Subcutaneous abdominal adipose tissue (tissue), 5 donors: ENCODE measurements at regions not wholly inside any gene's neighbourhood (a gene's known extent, or its start where the extent isn't known, plus 50 kb on each side); places are given as distances from the start of the nearest gene placed in this dataset.

Source experiments
- H3K27ac ChIP-seq: one replicate; pipeline ENCODE4 v1.7.0; 2013; ENCODE audit warnings: low read depth, mild to moderate bottlenecking, inconsistent platforms, low read length, moderate library complexity
- H3K27me3 ChIP-seq, 5 donors: one replicate each; pipeline ENCODE4 v1.7.0; 2013; ENCODE audit warnings: low read length in 5 of 5, inconsistent platforms in 1 of 5; ENCODE audit not compliant: control insufficient read depth in 5 of 5, insufficient read depth in 4 of 5
- H3K36me3 ChIP-seq, 5 donors: one replicate each; pipeline ENCODE4 v1.7.0; 2013; ENCODE audit warnings: low read length in 5 of 5; ENCODE audit not compliant: control insufficient read depth in 5 of 5, insufficient read depth in 5 of 5
- H3K4me1 ChIP-seq, 5 donors: one replicate each; pipeline ENCODE4 v1.7.0; 2013; ENCODE audit warnings: low read length in 5 of 5, mild to moderate bottlenecking in 3 of 5, moderate library complexity in 1 of 5; ENCODE audit not compliant: control insufficient read depth in 5 of 5, insufficient read depth in 5 of 5
- H3K4me3 ChIP-seq, 5 donors: one replicate each; pipeline ENCODE4 v1.7.0; 2013; ENCODE audit warnings: low read length in 5 of 5, low read depth in 1 of 5
- H3K9ac ChIP-seq, 5 donors: one replicate each; pipeline ENCODE4 v1.7.0; 2013; ENCODE audit warnings: low read length in 5 of 5, mild to moderate bottlenecking in 4 of 5, moderate library complexity in 3 of 5
- H3K9me3 ChIP-seq, 5 donors: one replicate each; pipeline ENCODE4 v1.7.0; 2013; ENCODE audit warnings: low read length in 5 of 5; ENCODE audit not compliant: control insufficient read depth in 5 of 5
- donor health status: healthy.
- donor health status: healthy.
- donor health status: healthy.
- donor health status: healthy.
- donor health status: healthy.

GRCh38 chr3:20787005-20787404, 601.0 kb upstream of the SGO1 start:
- no peaks in the 10 kb centered on the region for H3K4me1 ChIP-seq
- no peaks in the 10 kb centered on the region for H3K27me3 ChIP-seq
- H3K4me3 ChIP-seq: no peak overlapping the region
- no peak overlapping the region for H3K9ac ChIP-seq
- H3K27ac ChIP-seq: no peak overlapping the region
- no peaks in the 10 kb centered on the region for H3K36me3 ChIP-seq
- H3K9me3 ChIP-seq: peaks cover 0 to 15% (median 2%) of the 10 kb centered on the region in 5 donors

- Histone ChIP-seq H3K27me3 (no peaks in the 10 kb centered on the region), H3K36me3 (no peaks in the 10 kb centered on the region), H3K4me3 (no peak overlapping the region), H3K9ac (no peak overlapping the region), H3K9me3 (peaks cover 0 to 4% (median 0%) of the 10 kb centered on the region in 5 donors), H3K4me1 (no peaks in the 10 kb centered on the region), H3K27ac (no peak overlapping the region)
Observed at GRCh38 chr3:20776692-20777091, 590.7 kb upstream of the SGO1 start.

GRCh38 chr3:20776286-20776685, 590.3 kb upstream of the SGO1 start:
- H3K9me3 ChIP-seq: peaks cover 0 to 4% (median 0%) of the 10 kb centered on the region in 5 donors
- H3K27ac ChIP-seq: no peak overlapping the region
- no peaks in the 10 kb centered on the region for H3K27me3 ChIP-seq
- no peak overlapping the region for H3K4me3 ChIP-seq
- no peaks in the 10 kb centered on the region for H3K36me3 ChIP-seq
- no peaks in the 10 kb centered on the region for H3K4me1 ChIP-seq
- H3K9ac ChIP-seq: no peak overlapping the region

GRCh38 chr3:20773320-20773984, 587.4 kb upstream of the SGO1 start:
- Histone ChIP-seq H3K9me3 (no peaks in the 10 kb centered on the region), H3K27me3 (no peaks in the 10 kb centered on the region), H3K4me3 (no peak overlapping the region), H3K4me1 (no peaks in the 10 kb centered on the region), H3K27ac (no peak overlapping the region), H3K36me3 (no peaks in the 10 kb centered on the region), H3K9ac (no peak overlapping the region)

DNA sequence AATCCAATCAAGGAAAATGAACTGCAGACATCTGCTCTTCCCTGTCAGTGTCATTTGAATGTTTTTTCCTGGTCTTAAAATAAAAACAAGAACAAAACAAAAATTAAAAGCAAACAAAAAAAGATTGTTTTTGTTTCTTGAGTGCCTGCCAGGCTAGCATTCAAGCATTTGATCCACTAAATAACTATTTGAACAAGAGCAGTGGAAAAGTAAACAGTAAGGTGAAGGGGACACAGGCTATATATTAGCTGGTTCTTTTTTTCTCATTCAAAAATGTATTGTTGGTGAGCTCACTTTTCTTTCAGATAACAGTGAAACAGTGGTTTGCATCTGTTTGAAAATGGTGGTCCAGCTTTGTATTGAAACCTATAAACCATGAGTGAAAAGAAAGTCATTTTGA, 586.9 kb upstream of the SGO1 start:
- Histone ChIP-seq H3K9me3 (no peaks in the 10 kb centered on the region), H3K27ac (no peak overlapping the region), H3K9ac (no peak overlapping the region), H3K36me3 (no peaks in the 10 kb centered on the region), H3K4me1 (no peaks in the 10 kb centered on the region), H3K27me3 (no peaks in the 10 kb centered on the region), H3K4me3 (no peak overlapping the region)

GRCh38 chr3:20769430-20769829, 583.4 kb upstream of the SGO1 start:
- Histone ChIP-seq H3K4me3 (no peak overlapping the region), H3K27me3 (no peaks in the 10 kb centered on the region), H3K9me3 (no peaks in the 10 kb centered on the region), H3K9ac (no peak overlapping the region), H3K4me1 (no peaks in the 10 kb centered on the region), H3K36me3 (no peaks in the 10 kb centered on the region), H3K27ac (no peak overlapping the region)

DNA sequence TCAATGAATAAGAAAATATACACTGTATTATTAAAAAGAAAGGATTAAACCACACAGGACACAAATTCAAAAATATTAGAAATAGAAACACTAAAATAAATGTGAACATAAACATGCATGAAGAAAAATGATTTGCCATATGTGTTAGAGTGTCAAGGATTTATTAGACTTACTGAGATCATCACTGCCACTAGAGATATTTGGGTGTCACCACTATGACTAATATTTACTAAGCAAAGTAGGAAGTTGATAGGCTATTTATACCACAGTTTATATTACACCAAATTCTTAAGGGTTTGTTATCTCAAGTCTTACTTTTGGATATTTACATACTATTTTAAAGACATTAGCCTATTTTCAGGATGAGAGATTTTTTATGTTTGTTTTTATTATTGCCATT, 575.0 kb upstream of the SGO1 start:
- H3K9ac ChIP-seq: no peak overlapping the region
- H3K27me3 ChIP-seq: no peaks in the 10 kb centered on the region
- no peaks in the 10 kb centered on the region for H3K36me3 ChIP-seq
- H3K9me3 ChIP-seq: no peaks in the 10 kb centered on the region
- H3K27ac ChIP-seq: no peak overlapping the region
- no peaks in the 10 kb centered on the region for H3K4me1 ChIP-seq
- H3K4me3 ChIP-seq: no peak overlapping the region

- H3K9ac ChIP-seq: no peak overlapping the region
- H3K27ac ChIP-seq: no peak overlapping the region
- H3K4me1 ChIP-seq: no peaks in the 10 kb centered on the region
- no peaks in the 10 kb centered on the region for H3K36me3 ChIP-seq
- H3K4me3 ChIP-seq: no peak overlapping the region
- no peaks in the 10 kb centered on the region for H3K9me3 ChIP-seq
- no peaks in the 10 kb centered on the region for H3K27me3 ChIP-seq
Observed at GRCh38 chr3:20752416-20752815, 566.4 kb upstream of the SGO1 start.

DNA sequence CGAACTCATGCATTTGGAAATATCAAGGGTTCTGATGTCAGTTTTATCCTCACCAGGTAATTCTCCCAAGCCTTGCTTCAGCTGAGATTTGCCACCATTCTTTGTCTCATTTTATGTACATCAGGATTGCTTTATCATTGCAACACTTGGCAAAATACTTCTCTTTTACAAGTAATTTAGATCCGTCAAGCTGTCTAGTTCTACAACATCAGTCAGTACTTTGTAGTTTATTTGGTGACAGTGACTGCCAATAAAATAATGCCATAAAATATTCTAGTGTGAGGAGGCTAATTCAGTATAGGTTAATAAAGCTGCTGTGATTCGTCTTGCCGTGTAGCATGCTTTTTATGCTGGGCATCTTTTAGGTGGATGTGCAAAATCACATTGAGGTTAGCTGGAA, 565.3 kb upstream of the SGO1 start:
- no peak overlapping the region for H3K4me3 ChIP-seq
- no peaks in the 10 kb centered on the region for H3K27me3 ChIP-seq
- H3K4me1 ChIP-seq: no peaks in the 10 kb centered on the region
- no peaks in the 10 kb centered on the region for H3K36me3 ChIP-seq
- no peak overlapping the region for H3K9ac ChIP-seq
- H3K27ac ChIP-seq: no peak overlapping the region
- H3K9me3 ChIP-seq: no peaks in the 10 kb centered on the region

DNA sequence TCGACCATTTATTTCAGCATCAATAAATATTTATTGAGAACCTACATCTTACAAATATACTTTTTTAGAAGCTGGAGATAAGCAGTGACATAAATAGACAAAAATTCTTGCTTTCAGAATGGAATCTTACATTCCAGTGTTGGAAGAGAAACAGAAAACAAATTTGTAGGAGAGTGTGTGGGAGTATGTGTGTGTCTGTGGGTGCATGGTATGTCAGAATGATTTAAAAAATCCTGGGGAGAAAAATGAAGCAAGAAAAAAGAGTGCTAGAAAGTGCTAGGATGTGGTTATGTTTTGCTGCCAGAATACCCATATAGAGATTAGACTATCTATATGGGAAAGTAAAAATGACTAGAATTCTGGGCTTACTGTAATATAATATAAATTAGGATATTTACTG, 561.7 kb upstream of the SGO1 start:
- no peak overlapping the region for H3K4me3 ChIP-seq
- no peaks in the 10 kb centered on the region for H3K9me3 ChIP-seq
- H3K27me3 ChIP-seq: no peaks in the 10 kb centered on the region
- no peak overlapping the region for H3K27ac ChIP-seq
- no peaks in the 10 kb centered on the region for H3K36me3 ChIP-seq
- no peak overlapping the region for H3K9ac ChIP-seq
- peaks cover 0 to 2% (median 0%) of the 10 kb centered on the region in 5 donors for H3K4me1 ChIP-seq
